Gastroesophageal sphincter (tissue), 3 donors: ENCODE measurements at regions not wholly inside any gene's neighbourhood (a gene's known extent, or its start where the extent isn't known, plus 50 kb on each side); places are given as distances from the start of the nearest gene placed in this dataset.

Experiments used
- EP300 ChIP-seq: sonication (generic); formaldehyde crosslinking; IDR thresholded peaks from one replicate; pipeline ENCODE4 v1.6.1; 2017; ENCODE audit warnings: antibody characterized with exemption, mild to moderate bottlenecking
- POLR2A ChIP-seq, 2 donors: fragments of 450-650 bp; IDR thresholded peaks; one replicate each; pipeline ENCODE4 v1.6.1; 2017; ENCODE audit warnings: antibody characterized with exemption in 2 of 2, mild to moderate bottlenecking in 2 of 2, moderate library complexity in 1 of 2
- POLR2AphosphoS5 ChIP-seq: sonication (generic); formaldehyde crosslinking; IDR thresholded peaks from one replicate; pipeline ENCODE4 v1.6.1; 2017; ENCODE audit warnings: antibody characterized with exemption
- TF ChIP-seq, protein P1 (sequence below), 4 experiments: fragments of 200-600 bp in 2 of 4; fragments of 450-650 bp in 2 of 4; sonication (generic) in 1 of 4; IDR thresholded peaks; one replicate each; pipeline ENCODE4 v1.5.1; 2017 to 2019; ENCODE audit warnings: antibody characterized with exemption in 4 of 4, mild to moderate bottlenecking in 2 of 4, moderate library complexity in 2 of 4

DNA sequence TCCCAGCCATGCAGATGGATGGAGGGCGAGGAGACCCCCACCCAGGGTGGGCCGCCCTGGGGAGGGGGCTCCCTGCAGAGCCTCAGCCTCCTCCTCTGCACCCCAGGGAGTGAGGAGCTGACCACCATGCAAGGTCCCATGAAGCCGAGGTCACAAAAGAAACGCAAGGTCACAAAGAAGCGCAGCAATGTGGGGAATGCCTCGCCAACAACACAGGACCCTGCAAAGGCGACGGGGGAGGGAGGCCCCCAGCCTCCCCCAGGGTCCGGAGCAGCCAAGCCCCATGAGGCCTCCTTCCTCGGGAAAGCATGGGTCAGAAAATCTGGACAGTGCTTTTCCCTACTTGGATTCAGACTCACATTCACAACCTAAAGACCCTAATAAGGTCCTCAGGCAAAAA, 191.5 kb downstream of the BRD1 start:
- TF ChIP-seq, protein P1, sequence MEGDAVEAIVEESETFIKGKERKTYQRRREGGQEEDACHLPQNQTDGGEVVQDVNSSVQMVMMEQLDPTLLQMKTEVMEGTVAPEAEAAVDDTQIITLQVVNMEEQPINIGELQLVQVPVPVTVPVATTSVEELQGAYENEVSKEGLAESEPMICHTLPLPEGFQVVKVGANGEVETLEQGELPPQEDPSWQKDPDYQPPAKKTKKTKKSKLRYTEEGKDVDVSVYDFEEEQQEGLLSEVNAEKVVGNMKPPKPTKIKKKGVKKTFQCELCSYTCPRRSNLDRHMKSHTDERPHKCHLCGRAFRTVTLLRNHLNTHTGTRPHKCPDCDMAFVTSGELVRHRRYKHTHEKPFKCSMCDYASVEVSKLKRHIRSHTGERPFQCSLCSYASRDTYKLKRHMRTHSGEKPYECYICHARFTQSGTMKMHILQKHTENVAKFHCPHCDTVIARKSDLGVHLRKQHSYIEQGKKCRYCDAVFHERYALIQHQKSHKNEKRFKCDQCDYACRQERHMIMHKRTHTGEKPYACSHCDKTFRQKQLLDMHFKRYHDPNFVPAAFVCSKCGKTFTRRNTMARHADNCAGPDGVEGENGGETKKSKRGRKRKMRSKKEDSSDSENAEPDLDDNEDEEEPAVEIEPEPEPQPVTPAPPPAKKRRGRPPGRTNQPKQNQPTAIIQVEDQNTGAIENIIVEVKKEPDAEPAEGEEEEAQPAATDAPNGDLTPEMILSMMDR (IDR thresholded peaks at IDR 0.05) = no peak
- TF ChIP-seq POLR2A (IDR thresholded peaks at IDR 0.05) (no peak), EP300 (no peak), POLR2AphosphoS5 (no peak)
